H4 (cell line): ENCODE measurements at regions not wholly inside any gene's neighbourhood (a gene's known extent, or its start where the extent isn't known, plus 50 kb on each side); places are given as distances from the start of the nearest gene placed in this dataset.

Experiments
- DNase-seq: peaks from one replicate; pipeline ENCODE4 v3.0.0-alpha.2; 2015; ENCODE audit warnings: low spot score

DNA sequence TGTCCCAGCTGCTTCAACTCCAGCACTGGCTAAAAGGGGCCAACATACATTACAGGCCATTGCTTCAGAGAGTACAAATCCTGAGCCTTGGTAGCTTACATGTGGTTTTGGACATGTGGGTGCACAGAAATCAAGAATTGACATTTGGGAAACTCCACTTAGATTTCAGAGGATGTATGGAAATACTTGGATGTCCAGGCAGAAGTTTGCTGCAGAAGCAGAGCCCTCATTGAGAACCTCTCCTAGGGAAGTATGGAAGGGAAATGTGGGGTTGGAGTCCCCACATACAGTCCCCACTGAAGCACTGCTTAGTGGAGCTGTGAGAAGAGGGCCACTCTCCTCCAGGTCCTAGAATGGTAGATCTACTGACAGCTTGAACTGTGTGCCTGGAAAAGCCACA, 218.0 kb upstream of the CWC22 start:
- no peak for DNase-seq

GRCh38 chr2:180222644-180223043, 215.5 kb upstream of the CWC22 start:
- peak; percentile 12 for DNase-seq

GRCh38 chr2:180219491-180219890, 212.4 kb upstream of the CWC22 start:
- no peak for DNase-seq

DNA sequence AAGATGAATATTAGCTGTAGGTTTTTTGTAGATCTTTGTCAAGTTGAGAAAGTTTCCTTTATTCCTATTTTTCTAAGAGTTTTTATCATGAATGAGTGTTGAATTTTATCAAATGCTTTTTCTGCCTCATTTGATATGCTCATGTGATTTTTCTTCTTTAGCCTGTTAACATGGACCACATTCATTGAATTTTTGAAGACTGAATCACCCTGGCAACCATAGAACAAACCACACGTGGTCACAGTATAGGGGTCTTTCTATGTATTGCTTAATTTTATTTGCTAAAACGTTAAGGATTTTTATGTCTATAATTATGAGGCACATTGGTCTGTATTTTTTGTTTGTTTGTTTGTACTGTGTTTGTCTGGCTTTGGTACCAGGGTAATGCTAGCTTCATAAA, 201.7 kb upstream of the CWC22 start:
- DNase-seq, result no peak

- DNase-seq, result no peak
These were observed 198.6 kb upstream of the CWC22 start for GRCh38 chr2:180205621-180206235.

DNA sequence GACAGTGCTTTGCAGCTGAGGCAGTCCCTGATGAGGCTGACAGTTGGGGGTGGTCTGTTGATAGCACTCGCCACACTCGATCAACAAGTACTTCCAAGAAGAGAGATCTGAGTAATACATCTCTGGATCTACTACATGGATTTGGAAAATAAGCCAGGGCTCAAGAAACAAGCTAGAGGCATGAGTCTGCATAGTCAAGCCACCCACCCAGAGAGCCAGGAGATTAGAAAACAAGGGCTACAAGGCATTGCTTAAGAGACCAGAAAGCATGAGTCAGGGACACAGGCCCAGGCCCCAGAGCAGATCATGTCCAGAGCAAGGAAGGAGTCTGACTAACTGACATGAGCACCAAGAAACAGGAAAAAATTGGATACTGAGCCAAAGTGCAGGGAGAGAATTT, 196.9 kb upstream of the CWC22 start:
- no peak for DNase-seq

- no peak for DNase-seq
These were observed 195.4 kb upstream of the CWC22 start for GRCh38 chr2:180202467-180202951.

- DNase-seq, result no peak
These were observed 189.4 kb upstream of the CWC22 start for GRCh38 chr2:180196419-180196977.

GRCh38 chr2:180195847-180196246, 188.8 kb upstream of the CWC22 start:
- DNase-seq, result no peak

DNA sequence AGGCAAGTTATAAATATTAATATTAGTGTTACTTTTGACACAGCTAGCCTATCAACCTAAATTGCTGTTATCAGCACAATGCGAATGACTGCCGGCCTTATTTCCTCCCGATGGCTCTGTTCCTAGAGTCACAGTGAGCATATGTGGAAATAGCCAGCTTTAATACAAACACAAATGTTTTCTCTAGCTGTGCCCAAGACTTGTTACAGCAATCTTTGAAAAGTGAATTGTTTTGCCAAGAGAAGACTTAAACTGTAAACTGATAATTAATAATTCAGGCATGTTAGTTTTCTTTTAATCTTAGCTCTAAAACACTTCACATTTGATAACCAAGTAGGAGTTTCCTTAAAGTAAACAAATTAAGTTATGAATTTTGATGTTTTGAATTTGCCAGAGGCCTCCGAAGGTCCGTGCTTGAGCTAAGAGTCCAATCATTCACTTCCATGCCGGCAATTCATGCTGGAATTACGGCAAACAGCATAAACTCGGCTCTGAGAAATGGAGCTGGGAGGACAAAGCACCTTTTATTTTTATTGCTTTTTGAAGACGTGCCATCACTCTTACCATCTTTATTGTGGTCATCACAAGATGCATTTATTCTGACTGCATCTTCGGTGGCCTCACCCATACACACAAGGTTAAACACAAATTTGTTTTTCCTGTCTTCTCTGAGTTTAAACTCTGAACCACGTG, 184.5 kb upstream of the CWC22 start:
- no peak for DNase-seq

GRCh38 chr2:180190851-180191250, 183.8 kb upstream of the CWC22 start:
- DNase-seq, result no peak

DNA sequence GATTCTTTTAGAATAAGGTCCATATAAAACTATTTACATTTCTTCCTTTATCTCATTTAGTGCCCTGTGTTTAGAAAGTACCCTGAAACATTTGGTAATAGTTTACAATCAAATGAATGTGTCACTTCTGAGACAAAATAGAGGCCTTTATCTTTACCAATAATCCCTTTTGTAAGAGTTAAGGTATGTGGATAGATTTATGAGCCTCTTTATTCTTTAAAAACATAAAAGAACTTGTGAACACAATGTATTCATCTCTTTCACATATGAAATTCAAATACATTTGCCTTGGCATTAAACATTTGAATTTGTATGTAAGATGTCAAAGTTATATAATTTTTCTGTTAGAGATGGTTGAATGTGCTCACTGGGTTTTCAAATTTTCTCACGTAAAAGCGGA, 180.5 kb upstream of the CWC22 start:
- no peak for DNase-seq

GRCh38 chr2:180184506-180184905, 177.4 kb upstream of the CWC22 start:
- DNase-seq, result no peak

DNA sequence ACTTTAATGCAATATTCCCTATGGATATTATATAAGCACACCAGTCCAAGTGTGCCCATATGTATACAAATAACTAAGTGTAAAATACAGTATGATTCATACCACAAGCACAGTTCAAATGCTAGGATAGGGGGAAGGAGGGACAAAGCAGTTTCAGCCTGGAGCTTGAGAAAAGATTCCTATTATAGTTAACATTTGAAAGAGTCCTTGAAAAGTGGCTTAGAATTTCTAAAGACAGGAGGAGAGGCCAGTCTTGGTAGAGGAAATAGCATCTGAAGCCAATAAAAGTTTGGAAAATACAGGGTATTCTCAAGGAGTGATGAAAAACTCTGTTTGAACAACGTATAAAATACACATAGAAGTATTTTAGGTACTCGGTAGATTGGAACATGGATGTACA, 173.4 kb upstream of the CWC22 start:
- no peak for DNase-seq

- DNase-seq, result no peak
These were observed 170.4 kb upstream of the CWC22 start for GRCh38 chr2:180177534-180177933.

DNA sequence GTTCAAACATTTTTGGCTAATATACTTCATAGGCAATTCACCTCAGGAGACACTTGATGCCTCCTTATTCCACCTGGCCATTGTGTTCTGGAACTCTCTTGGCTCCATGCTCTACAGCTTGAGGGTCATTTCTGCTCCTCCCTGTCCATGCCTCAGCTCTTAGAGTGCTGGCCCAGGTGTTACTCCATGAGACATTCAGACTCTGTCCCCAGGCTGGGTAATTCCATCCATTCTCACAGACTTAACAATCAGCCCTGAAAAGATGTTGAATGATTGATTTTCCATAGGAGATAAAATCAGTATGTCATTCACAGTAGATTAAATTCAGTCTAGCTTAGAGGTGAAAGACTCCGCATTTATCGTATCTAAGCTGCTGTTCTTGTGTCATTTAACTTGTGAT, 168.6 kb upstream of the CWC22 start:
- no peak for DNase-seq

GRCh38 chr2:180174580-180174979, 167.5 kb upstream of the CWC22 start:
- no peak for DNase-seq

- no peak for DNase-seq
These were observed 162.4 kb upstream of the CWC22 start for GRCh38 chr2:180169474-180169873.

DNA sequence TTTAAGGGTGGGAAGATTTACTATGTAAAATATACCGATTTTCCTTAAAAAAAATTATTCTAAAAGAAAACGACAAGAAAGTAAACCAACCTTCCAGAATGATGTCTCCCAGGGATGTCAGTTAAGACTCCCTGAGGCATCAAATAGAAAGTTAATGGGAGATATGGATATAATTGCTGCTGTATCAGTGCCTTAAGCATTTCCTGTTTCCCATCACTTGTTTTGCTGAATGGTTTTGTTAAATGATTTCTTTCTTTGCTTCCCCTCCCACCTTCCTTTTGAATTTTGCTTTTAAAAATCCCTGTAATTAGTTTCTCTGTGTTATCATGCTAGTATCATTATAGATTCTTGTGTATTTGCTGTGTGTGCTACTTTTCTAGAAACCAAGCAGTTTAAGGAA, 154.3 kb upstream of the CWC22 start:
- no peak for DNase-seq

GRCh38 chr2:180159921-180160320, 152.8 kb upstream of the CWC22 start:
- DNase-seq, result no peak

GRCh38 chr2:180158961-180159360, 151.9 kb upstream of the CWC22 start:
- DNase-seq, result no peak

- DNase-seq, result no peak
These were observed 149.6 kb upstream of the CWC22 start for GRCh38 chr2:180156651-180157050.

GRCh38 chr2:180150606-180151005, 143.5 kb upstream of the CWC22 start:
- DNase-seq, result no peak
